ENCODE measurements at regions not wholly inside any gene's neighbourhood (a gene's known extent, or its start where the extent isn't known, plus 50 kb on each side); places are given as distances from the start of the nearest gene placed in this dataset.

- no peak overlapping the region for H3K9ac ChIP-seq (ENCODE audit: low read length)
- ATAC-seq (ENCODE audit: low read depth) (no peak), DNase-seq (no peak)
- H3K79me2 ChIP-seq (ENCODE audit: control insufficient read depth, insufficient read depth, low read length): no peaks in the 10 kb centered on the region
- H2AFZ ChIP-seq (ENCODE audit: insufficient read depth, low read depth, low read length, poor library complexity, severe bottlenecking): no peak overlapping the region
- H3K4me3 ChIP-seq (ENCODE audit: control extremely low read depth in 1 of 5, extremely low read depth in 1 of 5, insufficient read depth in 1 of 5, low read depth in 2 of 5, low read length in 4 of 5): no peak overlapping the region
- no peaks in the 10 kb centered on the region for H3K4me1 Mint-ChIP-seq
- H3K9me3 Mint-ChIP-seq (ENCODE audit: insufficient read depth): no peaks in the 10 kb centered on the region
- no peaks in the 10 kb centered on the region for H4K20me1 ChIP-seq (ENCODE audit: control insufficient read depth, insufficient read depth, low read length, poor library complexity, severe bottlenecking)
- ChIA-PET CTCF (no interaction called here), POLR2A (no interaction called here)
- H3K4me3 Mint-ChIP-seq: no peak overlapping the region
- no peaks in the 10 kb centered on the region for H3K27me3 Mint-ChIP-seq
- H3K27me3 ChIP-seq (replicated peaks in 1 of 4; ENCODE audit: control extremely low read depth in 1 of 4, control insufficient read depth in 3 of 4, insufficient read depth in 4 of 4, low read length in 3 of 4): no peaks in the 10 kb centered on the region
- no peak overlapping the region for H3K27ac ChIP-seq (ENCODE audit: low read length in 2 of 2)
- H3K4me1 ChIP-seq (ENCODE audit: control insufficient read depth in 2 of 2, insufficient read depth in 2 of 2, low read length in 2 of 2): no peaks in the 10 kb centered on the region
- TF ChIP-seq CTCF (IDR thresholded peaks at IDR 0.05): no peak
- no peak for TF ChIP-seq EZH2 (IDR thresholded peaks at IDR 0.05; ENCODE audit: borderline replicate concordance, insufficient read depth, low read depth, low read length, poor library complexity, severe bottlenecking)
- no peaks in the 10 kb centered on the region for H3K9me3 ChIP-seq (ENCODE audit: control extremely low read depth in 1 of 3, control insufficient read depth in 2 of 3, insufficient read depth in 1 of 3, low read length in 2 of 3)
- no peak overlapping the region for H3K4me2 ChIP-seq (replicated peaks; ENCODE audit: low read depth, low read length, poor library complexity, severe bottlenecking)
- intact Hi-C loops (cut with micrococcal nuclease): no loop called here
- H3K36me3 ChIP-seq (replicated peaks in 1 of 2; ENCODE audit: control extremely low read depth in 1 of 2, control insufficient read depth in 1 of 2, extremely low read depth in 1 of 2, insufficient read depth in 2 of 2, low read length in 1 of 2): no peaks in the 10 kb centered on the region
- no peak overlapping the region for H3K27ac Mint-ChIP-seq
Measured at GRCh38 chr9:73890685-73891277, 606.4 kb upstream of the RORB start.

- Histone ChIP-seq H3K4me1 (ENCODE audit: control insufficient read depth in 2 of 2, insufficient read depth in 2 of 2, low read length in 2 of 2) (no peaks in the 10 kb centered on the region), H3K9me3 (ENCODE audit: control extremely low read depth in 1 of 3, control insufficient read depth in 2 of 3, insufficient read depth in 1 of 3, low read length in 2 of 3) (no peaks in the 10 kb centered on the region), H3K27me3 (replicated peaks in 1 of 4; ENCODE audit: control extremely low read depth in 1 of 4, control insufficient read depth in 3 of 4, insufficient read depth in 4 of 4, low read length in 3 of 4) (no peaks in the 10 kb centered on the region), H3K27ac (ENCODE audit: low read length in 2 of 2) (no peak overlapping the region), H3K4me2 (replicated peaks; ENCODE audit: low read depth, low read length, poor library complexity, severe bottlenecking) (no peak overlapping the region), H3K4me3 (ENCODE audit: control extremely low read depth in 1 of 5, extremely low read depth in 1 of 5, insufficient read depth in 1 of 5, low read depth in 2 of 5, low read length in 4 of 5) (no peak overlapping the region), H3K9ac (ENCODE audit: low read length) (no peak overlapping the region), H2AFZ (ENCODE audit: insufficient read depth, low read depth, low read length, poor library complexity, severe bottlenecking) (no peak overlapping the region), H4K20me1 (ENCODE audit: control insufficient read depth, insufficient read depth, low read length, poor library complexity, severe bottlenecking) (no peaks in the 10 kb centered on the region), H3K36me3 (replicated peaks in 1 of 2; ENCODE audit: control extremely low read depth in 1 of 2, control insufficient read depth in 1 of 2, extremely low read depth in 1 of 2, insufficient read depth in 2 of 2, low read length in 1 of 2) (no peaks in the 10 kb centered on the region), H3K79me2 (ENCODE audit: control insufficient read depth, insufficient read depth, low read length) (no peaks in the 10 kb centered on the region)
- CTCF ChIA-PET: no interaction called here
- no peak for DNase-seq
- Mint-ChIP-seq H3K4me1 (no peaks in the 10 kb centered on the region), H3K27ac (no peak overlapping the region), H3K4me3 (no peak overlapping the region), H3K9me3 (ENCODE audit: insufficient read depth) (no peaks in the 10 kb centered on the region), H3K27me3 (no peaks in the 10 kb centered on the region)
- intact Hi-C loops (cut with micrococcal nuclease): no loop called here
- ATAC-seq (ENCODE audit: low read depth): no peak
- POLR2A ChIA-PET: no interaction called here
- WGBS (ENCODE audit: insufficient coverage): no CpG with 5 or more reads among the region's 3 CpGs
- TF ChIP-seq CTCF (IDR thresholded peaks at IDR 0.05) (no peak), EZH2 (IDR thresholded peaks at IDR 0.05; ENCODE audit: borderline replicate concordance, insufficient read depth, low read depth, low read length, poor library complexity, severe bottlenecking) (no peak)
Measured at GRCh38 chr9:73892335-73892734, 604.8 kb upstream of the RORB start.
